Stimulated activated CD8-positive, alpha-beta memory T cell treated with anti-CD3 and anti-CD28 coated beads, Interleukin-4, amount 100 ng/mL, for 4 hours (primary cell): ENCODE measurements at regions not wholly inside any gene's neighbourhood (a gene's known extent, or its start where the extent isn't known, plus 50 kb on each side); places are given as distances from the start of the nearest gene placed in this dataset.
"Not testable (repeated sequence)": the region's sequence is repeated elsewhere in the genome, so short reads cannot be mapped to it uniquely, and the experiment has no call there.

ENCODE experiments used
- DNase-seq, 2 donors: peaks; one replicate each; pipeline ENCODE4 v3.0.0-alpha.2; 2020; ENCODE audit warnings: low read depth in 2 of 2, low spot score in 1 of 2

GRCh38 chr3:95798628-95799027 lies 1015.8 kb upstream of the EPHA6 start:
- DNase-seq = no peak

GRCh38 chr3:95810462-95810861 lies 1003.9 kb upstream of the EPHA6 start:
- DNase-seq = no peak

- DNase-seq = no peak
Observed at GRCh38 chr3:95813244-95813643, 1001.1 kb upstream of the EPHA6 start.

GRCh38 chr3:95815828-95816227 lies 998.6 kb upstream of the EPHA6 start:
- DNase-seq = no peak

- no peak for DNase-seq
Observed at GRCh38 chr3:95826419-95826818, 988.0 kb upstream of the EPHA6 start.

GRCh38 chr3:95832146-95832545 lies 982.2 kb upstream of the EPHA6 start:
- DNase-seq = no peak

GRCh38 chr3:95860628-95861027 lies 953.8 kb upstream of the EPHA6 start:
- DNase-seq = not testable (repeated sequence)

GRCh38 chr3:95883801-95884200 lies 930.6 kb upstream of the EPHA6 start:
- DNase-seq = no peak

GRCh38 chr3:95886616-95887015 lies 927.8 kb upstream of the EPHA6 start:
- DNase-seq = no peak

GRCh38 chr3:95887114-95887513 lies 927.3 kb upstream of the EPHA6 start:
- DNase-seq = no peak

- DNase-seq = no peak
Observed at GRCh38 chr3:95894820-95895219, 919.6 kb upstream of the EPHA6 start.

- DNase-seq = no peak
Observed at GRCh38 chr3:95899494-95899893, 914.9 kb upstream of the EPHA6 start.

GRCh38 chr3:95899911-95900310 lies 914.5 kb upstream of the EPHA6 start:
- no peak for DNase-seq

- DNase-seq = no peak
Observed at GRCh38 chr3:95901948-95902347, 912.4 kb upstream of the EPHA6 start.

- no peak for DNase-seq
Observed at GRCh38 chr3:95905182-95905581, 909.2 kb upstream of the EPHA6 start.

- no peak for DNase-seq
Observed at GRCh38 chr3:95911767-95912166, 902.6 kb upstream of the EPHA6 start.

- no peak for DNase-seq
Observed at GRCh38 chr3:95923496-95924210, 890.7 kb upstream of the EPHA6 start.

- no peak for DNase-seq
Observed at GRCh38 chr3:95926904-95927501, 887.4 kb upstream of the EPHA6 start.

- no peak for DNase-seq
Observed at GRCh38 chr3:95934181-95934580, 880.2 kb upstream of the EPHA6 start.

GRCh38 chr3:95939235-95939809 lies 875.1 kb upstream of the EPHA6 start:
- DNase-seq = no peak

GRCh38 chr3:95965704-95966336 lies 848.6 kb upstream of the EPHA6 start:
- DNase-seq = no peak

- DNase-seq = no peak
Observed at GRCh38 chr3:95971573-95971972, 842.8 kb upstream of the EPHA6 start.
